ENCODE measurements at regions not wholly inside any gene's neighbourhood (a gene's known extent, or its start where the extent isn't known, plus 50 kb on each side); places are given as distances from the start of the nearest gene placed in this dataset.

DNA sequence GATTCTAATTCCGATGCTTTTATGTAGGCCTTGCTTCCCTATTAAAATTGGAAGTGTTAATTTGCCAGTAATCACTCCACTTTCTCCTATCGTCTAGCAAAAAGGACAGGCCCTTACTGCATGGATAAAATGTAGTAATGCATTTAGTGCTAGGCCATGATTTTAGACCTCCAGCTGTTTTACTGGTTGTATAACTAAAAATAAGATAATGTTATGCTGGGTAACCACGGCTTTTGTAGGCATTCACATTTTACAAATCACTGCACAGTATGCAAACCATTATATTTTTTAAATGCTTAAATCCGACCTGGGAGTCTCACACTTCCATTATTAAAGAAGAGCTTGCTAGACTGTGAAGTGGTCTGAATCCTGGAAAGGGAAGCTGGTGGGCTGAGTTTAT is 179.5 kb downstream of the TFAP2A start:
- ATAC-seq, result no peak

DNA sequence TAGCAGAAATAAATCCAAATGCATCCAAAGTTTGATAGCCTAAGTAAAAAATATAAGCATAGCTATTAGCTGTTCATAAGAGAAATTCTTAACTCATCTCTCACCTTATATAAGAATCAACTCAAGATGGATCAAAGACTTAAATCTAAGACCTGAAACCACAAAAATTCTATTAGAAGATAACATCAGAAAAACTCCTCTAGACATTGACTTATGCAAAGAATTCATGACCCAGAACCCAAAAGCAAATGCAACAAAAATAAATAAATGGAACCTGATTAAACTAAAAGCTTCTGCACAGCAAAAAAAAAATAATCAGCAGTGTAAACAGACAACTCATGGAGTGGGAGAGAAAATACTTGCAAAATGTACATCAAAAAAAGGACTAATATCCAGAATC is 184.3 kb downstream of the TFAP2A start:
- no peak for ATAC-seq

DNA sequence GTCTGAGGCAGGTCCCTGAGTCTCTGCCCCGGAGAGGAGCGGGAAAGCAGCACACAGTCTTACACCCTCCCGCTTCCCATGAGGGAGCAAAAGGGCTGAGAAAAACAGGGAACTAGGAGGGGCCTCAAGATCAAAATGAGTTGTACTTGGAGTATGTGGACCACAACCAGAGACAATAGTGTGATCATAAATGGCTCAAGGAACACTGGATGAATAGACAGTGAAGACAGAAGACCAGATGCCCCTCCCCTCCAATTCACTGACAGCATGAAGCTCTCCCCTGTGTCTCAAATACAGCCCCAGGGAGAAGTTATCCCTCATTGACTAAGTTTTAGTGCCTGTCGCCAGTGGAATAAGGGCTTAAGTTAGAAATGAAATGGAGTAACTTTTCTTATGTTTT is 191.0 kb downstream of the TFAP2A start:
- no peak for ATAC-seq

- ATAC-seq, result no peak
These were observed 193.7 kb downstream of the TFAP2A start for GRCh38 chr6:10221178-10221577.

GRCh38 chr6:10219510-10219909 is 195.4 kb downstream of the TFAP2A start:
- no peak for ATAC-seq

- no peak for ATAC-seq
These were observed 197.8 kb downstream of the TFAP2A start for GRCh38 chr6:10217111-10217510.

DNA sequence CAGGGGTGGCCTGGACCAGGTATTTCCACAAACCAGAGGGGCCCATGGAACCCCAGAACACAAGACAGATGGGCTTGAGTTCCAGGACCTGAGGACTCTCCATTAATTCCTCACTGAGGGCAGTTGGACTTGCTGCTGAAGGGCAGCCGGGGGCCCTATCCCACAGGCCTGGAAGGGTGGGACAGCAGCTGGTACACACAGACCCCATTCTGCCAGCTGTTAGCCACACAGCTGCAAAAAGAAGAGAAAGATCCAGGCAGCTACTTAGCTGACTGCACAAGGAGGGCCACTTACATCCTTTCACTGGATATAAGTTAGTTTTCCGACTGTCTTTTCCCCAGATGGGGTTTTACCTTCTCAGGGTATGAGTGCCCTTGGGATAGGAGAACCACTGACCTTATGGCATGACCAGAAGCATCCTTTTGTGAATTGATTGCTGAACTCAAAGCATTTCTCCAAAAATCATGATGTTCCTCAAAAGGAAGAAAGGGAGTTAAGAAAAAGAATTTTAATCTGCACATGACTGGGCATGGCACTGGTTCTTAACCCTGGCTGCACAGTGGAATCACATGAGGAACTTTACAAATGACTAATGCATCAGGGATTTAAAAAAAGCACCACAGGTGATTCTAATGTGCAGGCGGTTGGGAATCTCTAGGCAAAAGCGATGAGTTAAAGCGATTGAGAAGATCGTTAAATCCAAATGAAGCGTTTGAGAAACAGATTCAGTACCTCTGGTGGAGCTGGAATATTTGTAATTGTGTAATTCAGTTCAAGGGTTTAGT is 199.4 kb downstream of the TFAP2A start:
- ATAC-seq, result no peak

DNA sequence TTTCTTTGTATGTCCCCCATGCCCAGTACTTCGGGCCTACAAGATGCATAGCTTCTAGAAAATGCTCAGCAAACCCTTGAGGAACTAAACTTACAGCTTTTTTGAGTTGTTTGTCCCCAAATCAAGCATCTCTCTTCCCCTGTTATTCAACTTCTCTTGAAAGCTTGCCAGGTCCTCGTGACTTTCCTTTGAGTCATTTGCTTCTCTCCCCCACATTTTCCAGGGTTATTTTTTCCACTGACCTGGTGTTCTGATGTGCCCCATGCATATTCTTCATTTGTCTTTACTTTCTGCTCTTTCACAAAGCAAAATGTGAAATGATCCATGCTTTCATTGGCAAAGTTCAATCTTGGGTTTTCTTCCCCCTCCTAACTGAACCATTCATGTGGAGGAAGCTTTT is 204.8 kb downstream of the TFAP2A start:
- ATAC-seq, result no peak

DNA sequence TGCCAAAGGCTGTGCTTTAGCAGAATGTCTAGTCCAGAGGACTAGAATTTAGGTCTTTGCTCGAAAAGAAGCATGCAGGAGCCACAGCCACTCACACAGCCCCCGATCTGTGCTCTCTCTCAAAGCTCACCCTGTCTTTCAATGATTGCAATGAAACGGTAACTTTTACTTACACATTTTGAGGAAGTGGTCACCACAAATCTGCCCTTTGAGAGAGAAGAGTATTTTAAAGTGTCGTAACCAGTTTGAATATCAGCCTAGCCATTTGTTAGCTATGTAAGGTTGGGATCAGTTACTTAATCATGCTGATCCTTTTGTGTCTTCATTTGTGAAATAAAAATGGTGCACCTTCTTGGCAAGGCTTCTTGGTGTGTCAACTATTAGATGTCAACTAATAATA is 209.0 kb downstream of the TFAP2A start:
- ATAC-seq, result no peak

DNA sequence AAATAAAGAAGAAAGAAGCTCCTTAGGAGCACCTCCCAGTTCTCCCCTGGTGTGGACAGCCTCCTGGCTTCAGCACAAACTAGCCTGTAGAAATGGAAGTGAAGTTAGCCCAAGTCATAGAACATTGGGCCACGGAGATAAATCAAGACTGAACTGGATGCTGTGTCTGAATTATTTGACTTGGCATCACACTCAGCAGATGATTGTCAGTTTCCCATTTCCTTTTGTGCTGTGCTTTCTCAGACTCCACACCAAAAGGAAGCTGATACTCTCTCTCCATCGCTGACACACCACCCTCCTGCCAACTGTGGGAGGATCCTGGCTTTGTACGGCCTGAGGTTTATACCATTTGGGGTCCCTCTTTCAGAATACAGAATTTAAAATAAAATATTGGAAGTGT is 209.8 kb downstream of the TFAP2A start:
- no peak for ATAC-seq

- no peak for ATAC-seq
These were observed 211.2 kb downstream of the TFAP2A start for GRCh38 chr6:10203651-10204050.

GRCh38 chr6:10202581-10202980 is 212.3 kb downstream of the TFAP2A start:
- no peak for ATAC-seq

DNA sequence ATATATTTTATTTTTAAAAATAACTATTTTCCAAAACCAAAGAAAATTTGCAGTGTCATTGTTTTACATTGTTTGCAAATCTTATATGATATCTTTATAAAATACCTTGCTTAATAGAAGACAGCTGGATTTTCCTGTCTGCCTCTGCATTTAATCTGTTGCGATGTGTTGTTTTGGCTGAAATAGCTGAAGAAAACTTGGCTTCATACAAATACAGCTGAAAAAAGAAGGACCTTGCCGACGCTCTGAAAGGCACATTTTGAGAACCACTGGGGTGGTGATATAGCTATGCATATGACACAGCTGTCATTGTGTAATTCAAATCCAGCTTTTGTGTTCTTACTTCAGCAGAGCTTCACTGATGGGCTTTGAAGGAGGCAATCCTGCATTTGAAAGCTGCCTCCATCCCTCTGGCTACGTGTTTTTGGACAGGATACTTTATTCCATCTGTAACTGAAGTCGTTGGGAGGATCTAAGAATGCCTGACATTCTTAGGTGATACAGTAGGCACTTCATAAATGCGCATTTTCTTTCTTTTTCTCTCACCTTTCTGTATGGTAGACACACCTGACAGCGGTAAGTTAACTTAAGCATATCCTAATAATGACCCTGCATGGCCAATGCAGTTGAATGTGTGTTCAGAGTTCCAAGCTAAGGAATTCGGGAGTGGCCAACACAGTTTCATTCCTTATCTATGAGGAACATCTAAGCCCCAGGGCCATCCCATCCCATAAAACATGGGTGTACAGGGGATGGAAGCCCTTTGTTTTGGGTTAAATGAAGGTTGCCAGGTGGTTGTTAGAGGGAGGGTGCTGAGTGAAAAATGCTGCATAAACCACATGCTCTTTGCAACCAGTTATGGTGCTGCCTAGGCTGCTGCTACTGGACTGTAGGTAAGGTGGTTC is 213.0 kb downstream of the TFAP2A start:
- ATAC-seq, result no peak

GRCh38 chr6:10196090-10196489 is 218.8 kb downstream of the TFAP2A start:
- no peak for ATAC-seq

GRCh38 chr6:10194816-10195672 is 219.8 kb downstream of the TFAP2A start:
- ATAC-seq, result no peak

GRCh38 chr6:10193321-10193720 is 221.6 kb downstream of the TFAP2A start:
- ATAC-seq, result no peak

GRCh38 chr6:10190042-10190441 is 224.8 kb downstream of the TFAP2A start:
- no peak for ATAC-seq

DNA sequence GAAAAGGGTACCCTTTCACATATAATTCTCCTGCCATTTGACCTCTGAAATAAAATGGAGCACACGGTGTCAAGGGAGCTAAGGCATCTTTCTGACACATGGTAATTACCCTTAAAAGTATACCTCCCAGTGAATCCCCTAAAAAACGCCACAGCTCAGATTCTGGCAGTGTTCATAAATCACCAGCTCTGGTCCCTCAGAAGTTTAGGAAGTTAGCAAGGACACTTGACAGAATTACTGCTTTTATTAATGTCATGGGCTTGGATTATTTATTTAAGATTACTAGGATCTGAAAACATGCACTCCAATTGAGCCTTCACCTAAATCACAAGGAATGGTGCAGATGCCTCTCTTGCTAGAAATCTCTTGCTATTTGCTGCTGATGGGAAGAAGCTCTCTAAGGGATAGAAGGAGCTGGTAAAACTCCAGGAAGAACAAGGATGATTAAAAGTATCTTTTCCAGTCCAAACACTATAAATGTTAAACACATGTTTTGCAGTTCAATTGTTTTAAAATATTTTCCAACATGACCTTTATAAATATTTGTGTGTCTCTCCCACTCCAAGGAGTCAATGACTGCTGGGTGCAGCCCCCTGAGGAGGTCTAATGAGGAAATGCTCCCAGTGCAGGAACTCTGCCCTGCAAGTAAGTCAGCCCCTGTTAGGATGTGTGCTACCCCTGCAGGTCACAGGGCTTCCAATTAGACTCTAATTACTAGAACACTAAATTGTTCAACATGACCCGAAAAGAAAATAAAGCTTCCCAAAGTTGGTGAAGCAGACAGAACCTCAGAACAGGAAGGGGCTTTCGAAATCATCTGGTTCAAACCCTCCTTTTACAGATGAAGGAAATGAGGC is 230.3 kb downstream of the TFAP2A start:
- no peak for ATAC-seq

GRCh38 chr6:10180138-10181074 is 234.5 kb downstream of the TFAP2A start:
- no peak for ATAC-seq

GRCh38 chr6:10177704-10178103 is 237.2 kb downstream of the TFAP2A start:
- ATAC-seq, result no peak

DNA sequence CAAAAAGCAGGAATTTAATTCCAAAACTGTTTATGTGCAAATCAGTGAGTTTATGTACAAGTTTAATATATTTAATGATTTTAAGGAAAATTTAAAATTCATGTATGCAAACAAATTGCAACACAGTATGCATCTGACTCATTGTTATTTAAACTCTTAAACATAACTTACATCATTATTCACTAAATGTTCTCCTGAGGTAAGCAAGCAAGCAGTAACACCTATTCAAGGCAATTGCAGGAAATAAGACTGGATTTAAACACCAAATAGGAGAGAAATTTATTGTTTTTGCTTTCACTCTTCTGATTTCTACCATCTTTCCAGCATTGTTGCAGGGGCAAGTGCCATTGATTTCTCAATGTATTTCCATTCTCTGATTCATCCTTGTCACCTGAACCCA is 239.5 kb downstream of the TFAP2A start:
- ATAC-seq, result no peak
